GM19351 (cell line): ENCODE measurements at regions not wholly inside any gene's neighbourhood (a gene's known extent, or its start where the extent isn't known, plus 50 kb on each side); places are given as distances from the start of the nearest gene placed in this dataset.
A peak's percentile ranks its signal among the peaks of the same experiment; 100 is the strongest.
"Not testable (repeated sequence)": the region's sequence is repeated elsewhere in the genome, so short reads cannot be mapped to it uniquely, and the experiment has no call there.

ENCODE experiments used
- ATAC-seq: cut with Tn5 transposase; IDR thresholded peaks from one replicate; pipeline ENCODE4 v1.9.1; 2021; ENCODE audit warnings: mild to moderate bottlenecking, moderate library complexity; ENCODE audit not compliant: unreplicated experiment

GRCh38 chr10:30736685-30737232, 107.2 kb upstream of the LYZL2 start:
- ATAC-seq = peak; percentile 79

GRCh38 chr10:30734901-30735300, 105.3 kb upstream of the LYZL2 start:
- ATAC-seq = no peak

GRCh38 chr10:30732671-30733070, 103.1 kb upstream of the LYZL2 start:
- ATAC-seq = no peak

- no peak for ATAC-seq
Observed at GRCh38 chr10:30731963-30732362, 102.4 kb upstream of the LYZL2 start.

GRCh38 chr10:30730306-30730705, 100.8 kb upstream of the LYZL2 start:
- ATAC-seq = no peak

GRCh38 chr10:30728766-30729165, 99.2 kb upstream of the LYZL2 start:
- ATAC-seq = no peak

- no peak for ATAC-seq
Observed at GRCh38 chr10:30728127-30728526, 98.6 kb upstream of the LYZL2 start.

- ATAC-seq = no peak
Observed at GRCh38 chr10:30727524-30727923, 98.0 kb upstream of the LYZL2 start.

- ATAC-seq = peak; percentile 94
Observed at GRCh38 chr10:30726783-30727414, 97.3 kb upstream of the LYZL2 start.

GRCh38 chr10:30725661-30726060, 96.1 kb upstream of the LYZL2 start:
- ATAC-seq = no peak

GRCh38 chr10:30724296-30724695, 94.7 kb upstream of the LYZL2 start:
- ATAC-seq = no peak

- ATAC-seq = no peak
Observed at GRCh38 chr10:30722956-30723620, 93.5 kb upstream of the LYZL2 start.

GRCh38 chr10:30719832-30720231, 90.3 kb upstream of the LYZL2 start:
- no peak for ATAC-seq

- ATAC-seq = no peak
Observed at GRCh38 chr10:30709700-30710358, 80.3 kb upstream of the LYZL2 start.

- no peak for ATAC-seq
Observed at GRCh38 chr10:30709229-30709628, 79.7 kb upstream of the LYZL2 start.

GRCh38 chr10:30708234-30708633, 78.7 kb upstream of the LYZL2 start:
- ATAC-seq = no peak

- ATAC-seq = not testable (repeated sequence)
Observed at GRCh38 chr10:30706189-30706588, 76.6 kb upstream of the LYZL2 start.

- no peak for ATAC-seq
Observed at GRCh38 chr10:30705625-30706149, 76.1 kb upstream of the LYZL2 start.

GRCh38 chr10:30705101-30705624, 75.6 kb upstream of the LYZL2 start:
- ATAC-seq = peak; percentile 62

- peak; percentile 0 for ATAC-seq
Observed at GRCh38 chr10:30704601-30705100, 75.1 kb upstream of the LYZL2 start.

- ATAC-seq = no peak
Observed at GRCh38 chr10:30704026-30704600, 74.6 kb upstream of the LYZL2 start.
